ENCODE measurements at regions not wholly inside any gene's neighbourhood (a gene's known extent, or its start where the extent isn't known, plus 50 kb on each side); places are given as distances from the start of the nearest gene placed in this dataset.
"Not testable (repeated sequence)": the region's sequence is repeated elsewhere in the genome, so short reads cannot be mapped to it uniquely, and the experiment has no call there.

GRCh38 chr2:113551637-113552318, 53.3 kb downstream of the FOXD4L1 start:
- not testable (repeated sequence) for H3K27ac ChIP-seq (ENCODE audit: low read depth, low read length); H3K4me1 Mint-ChIP-seq; H3K27me3 ChIP-seq (ENCODE audit: control insufficient read depth, insufficient read depth, low read length, poor library complexity, severe bottlenecking); H3K9me3 Mint-ChIP-seq; H3K36me3 Mint-ChIP-seq (ENCODE audit: low read depth); H3K4me3 Mint-ChIP-seq; H3K4me1 ChIP-seq (ENCODE audit: control insufficient read depth, insufficient read depth, low read length); DNase-seq; H3K36me3 ChIP-seq (ENCODE audit: control insufficient read depth, insufficient read depth, low read length); H3K9ac ChIP-seq (ENCODE audit: extremely low read depth, low read length, poor library complexity, severe bottlenecking); H3K27ac Mint-ChIP-seq; H3K4me3 ChIP-seq (ENCODE audit: low read length); H3K9me3 ChIP-seq (ENCODE audit: control insufficient read depth, low read length)
- peaks cover 13% of the 10 kb centered on the region for H3K27me3 Mint-ChIP-seq (ENCODE audit: insufficient read depth)
- WGBS, 2 experiments (ENCODE audit: insufficient coverage in 1 of 2, insufficient read length in 1 of 2): 79% methylated on average over 6 of the region's 11 CpGs; no CpG with 5 or more reads in 1 of the 2 experiments

GRCh38 chr2:113559820-113560219, 61.4 kb downstream of the FOXD4L1 start:
- WGBS, 2 experiments (ENCODE audit: insufficient coverage in 1 of 2, insufficient read length in 1 of 2): no CpG with 5 or more reads among the region's 2 CpGs
- not testable (repeated sequence) for H3K36me3 ChIP-seq (ENCODE audit: control insufficient read depth, insufficient read depth, low read length); H3K9me3 Mint-ChIP-seq; H3K4me1 Mint-ChIP-seq; H3K4me3 ChIP-seq (ENCODE audit: low read length); H3K9me3 ChIP-seq (ENCODE audit: control insufficient read depth, low read length); H3K4me1 ChIP-seq (ENCODE audit: control insufficient read depth, insufficient read depth, low read length); H3K27me3 ChIP-seq (ENCODE audit: control insufficient read depth, insufficient read depth, low read length, poor library complexity, severe bottlenecking); H3K27ac ChIP-seq (ENCODE audit: low read depth, low read length); H3K36me3 Mint-ChIP-seq (ENCODE audit: low read depth); H3K27ac Mint-ChIP-seq; DNase-seq; H3K4me3 Mint-ChIP-seq; H3K9ac ChIP-seq (ENCODE audit: extremely low read depth, low read length, poor library complexity, severe bottlenecking)
- H3K27me3 Mint-ChIP-seq (ENCODE audit: insufficient read depth): peaks cover 21% of the 10 kb centered on the region

GRCh38 chr2:113562662-113563061, 64.2 kb downstream of the FOXD4L1 start:
- not testable (repeated sequence) for H3K36me3 ChIP-seq (ENCODE audit: control insufficient read depth, insufficient read depth, low read length); H3K36me3 Mint-ChIP-seq (ENCODE audit: low read depth); H3K27me3 ChIP-seq (ENCODE audit: control insufficient read depth, insufficient read depth, low read length, poor library complexity, severe bottlenecking); H3K27ac ChIP-seq (ENCODE audit: low read depth, low read length); H3K9me3 ChIP-seq (ENCODE audit: control insufficient read depth, low read length); H3K4me1 Mint-ChIP-seq; H3K9ac ChIP-seq (ENCODE audit: extremely low read depth, low read length, poor library complexity, severe bottlenecking); H3K4me1 ChIP-seq (ENCODE audit: control insufficient read depth, insufficient read depth, low read length); H3K4me3 ChIP-seq (ENCODE audit: low read length); H3K4me3 Mint-ChIP-seq; DNase-seq; H3K27ac Mint-ChIP-seq; H3K9me3 Mint-ChIP-seq
- WGBS, 2 experiments (ENCODE audit: insufficient coverage in 1 of 2, insufficient read length in 1 of 2): 33% methylated on average over 1 of the region's 2 CpGs; no CpG with 5 or more reads in 1 of the 2 experiments
- H3K27me3 Mint-ChIP-seq (ENCODE audit: insufficient read depth): peaks cover 13% of the 10 kb centered on the region

GRCh38 chr2:113566674-113567480, 60.2 kb upstream of the RABL2A start:
- not testable (repeated sequence) for H3K9ac ChIP-seq (ENCODE audit: extremely low read depth, low read length, poor library complexity, severe bottlenecking); DNase-seq; H3K27ac ChIP-seq (ENCODE audit: low read depth, low read length); H3K4me3 Mint-ChIP-seq; H3K4me1 Mint-ChIP-seq; H3K27me3 ChIP-seq (ENCODE audit: control insufficient read depth, insufficient read depth, low read length, poor library complexity, severe bottlenecking); H3K36me3 ChIP-seq (ENCODE audit: control insufficient read depth, insufficient read depth, low read length); H3K4me1 ChIP-seq (ENCODE audit: control insufficient read depth, insufficient read depth, low read length); H3K36me3 Mint-ChIP-seq (ENCODE audit: low read depth); H3K9me3 Mint-ChIP-seq; H3K9me3 ChIP-seq (ENCODE audit: control insufficient read depth, low read length); H3K4me3 ChIP-seq (ENCODE audit: low read length); H3K27ac Mint-ChIP-seq; H3K27me3 Mint-ChIP-seq (ENCODE audit: insufficient read depth)
- WGBS, 2 experiments (ENCODE audit: insufficient coverage in 1 of 2, insufficient read length in 1 of 2): 82 to 86% methylated on average over 4 to 9 of the region's 12 CpGs

- H3K4me1 ChIP-seq (ENCODE audit: control insufficient read depth, insufficient read depth, low read length); DNase-seq; H3K36me3 ChIP-seq (ENCODE audit: control insufficient read depth, insufficient read depth, low read length); H3K4me3 Mint-ChIP-seq; H3K4me3 ChIP-seq (ENCODE audit: low read length); H3K36me3 Mint-ChIP-seq (ENCODE audit: low read depth); H3K9me3 Mint-ChIP-seq; H3K27ac Mint-ChIP-seq; H3K9me3 ChIP-seq (ENCODE audit: control insufficient read depth, low read length); H3K27me3 Mint-ChIP-seq (ENCODE audit: insufficient read depth); H3K4me1 Mint-ChIP-seq; H3K27me3 ChIP-seq (ENCODE audit: control insufficient read depth, insufficient read depth, low read length, poor library complexity, severe bottlenecking); H3K9ac ChIP-seq (ENCODE audit: extremely low read depth, low read length, poor library complexity, severe bottlenecking); H3K27ac ChIP-seq (ENCODE audit: low read depth, low read length): not testable (repeated sequence)
- 70 to 83% methylated on average over 2 to 3 of the region's 3 CpGs for WGBS, 2 experiments (ENCODE audit: insufficient coverage in 1 of 2, insufficient read length in 1 of 2)
Measured at GRCh38 chr2:113567481-113567849, 59.6 kb upstream of the RABL2A start.

GRCh38 chr2:113568231-113568630, 58.8 kb upstream of the RABL2A start:
- Mint-ChIP-seq H3K27me3 (ENCODE audit: insufficient read depth) (peaks cover 12% of the 10 kb centered on the region), H3K27ac (peak overlapping the region; percentile 18)
- not testable (repeated sequence) for H3K27me3 ChIP-seq (ENCODE audit: control insufficient read depth, insufficient read depth, low read length, poor library complexity, severe bottlenecking); H3K4me3 ChIP-seq (ENCODE audit: low read length); H3K9me3 Mint-ChIP-seq; DNase-seq; H3K4me1 Mint-ChIP-seq; H3K4me1 ChIP-seq (ENCODE audit: control insufficient read depth, insufficient read depth, low read length); H3K9me3 ChIP-seq (ENCODE audit: control insufficient read depth, low read length); H3K36me3 ChIP-seq (ENCODE audit: control insufficient read depth, insufficient read depth, low read length); H3K9ac ChIP-seq (ENCODE audit: extremely low read depth, low read length, poor library complexity, severe bottlenecking); H3K4me3 Mint-ChIP-seq; H3K27ac ChIP-seq (ENCODE audit: low read depth, low read length); H3K36me3 Mint-ChIP-seq (ENCODE audit: low read depth)
- WGBS, 2 experiments (ENCODE audit: insufficient coverage in 1 of 2, insufficient read length in 1 of 2): 91 to 93% methylated on average over 8 to 12 of the region's 14 CpGs

GRCh38 chr2:113570082-113570481, 57.0 kb upstream of the RABL2A start:
- not testable (repeated sequence) for H3K9me3 Mint-ChIP-seq; H3K4me3 Mint-ChIP-seq; H3K36me3 Mint-ChIP-seq (ENCODE audit: low read depth); H3K27ac Mint-ChIP-seq; H3K4me1 ChIP-seq (ENCODE audit: control insufficient read depth, insufficient read depth, low read length); H3K4me3 ChIP-seq (ENCODE audit: low read length); H3K9me3 ChIP-seq (ENCODE audit: control insufficient read depth, low read length); DNase-seq; H3K36me3 ChIP-seq (ENCODE audit: control insufficient read depth, insufficient read depth, low read length); H3K4me1 Mint-ChIP-seq; H3K9ac ChIP-seq (ENCODE audit: extremely low read depth, low read length, poor library complexity, severe bottlenecking); H3K27ac ChIP-seq (ENCODE audit: low read depth, low read length); H3K27me3 ChIP-seq (ENCODE audit: control insufficient read depth, insufficient read depth, low read length, poor library complexity, severe bottlenecking)
- H3K27me3 Mint-ChIP-seq (ENCODE audit: insufficient read depth): peaks cover 10% of the 10 kb centered on the region
- 100% methylated on average over 1 of the region's 2 CpGs for WGBS, 2 experiments (ENCODE audit: insufficient coverage in 1 of 2, insufficient read length in 1 of 2)
